GM21717 (cell line): ENCODE measurements at regions not wholly inside any gene's neighbourhood (a gene's known extent, or its start where the extent isn't known, plus 50 kb on each side); places are given as distances from the start of the nearest gene placed in this dataset.
"Not testable (repeated sequence)": the region's sequence is repeated elsewhere in the genome, so short reads cannot be mapped to it uniquely, and the experiment has no call there.

Experiments used
- ATAC-seq: cut with Tn5 transposase; IDR thresholded peaks from one replicate; pipeline ENCODE4 v1.9.1; 2021; ENCODE audit warnings: mild to moderate bottlenecking, moderate library complexity; ENCODE audit not compliant: unreplicated experiment

DNA sequence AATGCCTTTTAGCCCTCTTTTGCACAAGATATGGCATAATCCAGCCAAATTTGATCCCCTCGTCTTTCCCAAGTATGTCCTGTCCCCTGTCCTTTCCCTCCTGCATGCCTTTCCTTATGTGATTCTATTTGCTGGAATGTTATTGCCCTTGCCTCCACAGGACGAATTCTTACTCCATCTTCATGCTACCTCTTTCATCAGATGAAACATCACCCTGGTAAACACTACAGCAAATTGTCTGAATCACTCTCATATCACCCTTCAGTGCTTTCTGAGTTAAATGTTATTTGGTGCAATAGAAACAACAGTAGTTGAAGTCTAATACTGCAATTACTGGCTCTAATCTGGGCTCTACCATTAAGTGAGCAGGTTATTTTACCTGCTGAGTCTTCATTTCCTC lies 52.2 kb upstream of the FAT1 start:
- ATAC-seq = no peak

DNA sequence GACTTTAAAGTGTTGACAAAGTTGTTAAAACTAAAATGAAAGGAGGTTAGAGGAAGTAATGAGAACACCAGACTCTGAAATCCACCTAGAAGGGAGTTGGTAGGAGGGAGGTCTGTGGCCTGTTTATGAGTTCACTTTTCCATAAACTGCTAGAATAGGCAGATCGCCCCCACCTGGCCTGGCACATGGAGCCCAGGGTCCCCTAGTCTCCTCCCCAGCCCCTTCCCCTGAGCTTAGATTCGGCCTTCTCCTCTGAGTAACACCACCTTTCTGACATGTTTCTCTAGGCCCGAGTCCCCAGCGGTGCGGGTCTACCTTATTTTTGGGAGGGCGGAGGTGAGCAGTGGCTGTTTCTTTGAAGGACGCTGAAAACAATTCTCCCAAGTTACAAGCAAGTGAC lies 54.5 kb upstream of the FAT1 start:
- ATAC-seq = no peak

DNA sequence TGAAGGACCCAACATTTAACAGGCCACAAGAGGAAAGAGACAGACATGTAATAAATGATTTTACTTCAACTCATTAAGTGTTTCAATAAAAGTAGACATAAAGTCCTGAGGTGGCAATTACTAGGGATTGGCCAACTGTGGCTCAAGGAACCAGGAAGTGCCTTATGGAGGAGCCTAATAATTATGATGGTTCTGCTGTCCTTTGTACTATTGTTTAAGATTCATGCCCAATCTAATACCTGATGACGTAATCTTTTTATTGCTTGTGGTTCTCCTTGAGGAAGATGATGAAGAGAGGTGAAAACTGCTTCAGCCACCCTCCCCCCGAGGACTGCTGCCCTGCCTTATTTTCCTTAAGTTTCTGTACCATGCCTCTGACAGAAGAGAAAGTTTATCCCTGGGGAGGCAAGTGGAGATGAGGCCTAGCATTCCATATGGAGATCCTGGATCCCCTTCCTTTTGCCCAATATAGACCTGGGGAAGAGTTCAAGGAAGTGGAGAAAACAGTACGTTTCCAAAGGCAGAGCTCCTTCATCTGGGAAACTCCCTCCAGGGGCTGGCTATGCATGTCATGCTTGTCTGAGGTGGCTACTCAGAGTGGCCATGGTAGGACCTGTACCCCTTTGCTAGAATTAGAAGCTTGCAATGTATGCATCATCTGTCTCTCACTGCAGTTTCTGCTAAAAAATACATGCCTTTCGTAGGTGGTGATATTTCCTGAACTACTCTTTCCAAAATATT lies 56.8 kb upstream of the FAT1 start:
- ATAC-seq = no peak

DNA sequence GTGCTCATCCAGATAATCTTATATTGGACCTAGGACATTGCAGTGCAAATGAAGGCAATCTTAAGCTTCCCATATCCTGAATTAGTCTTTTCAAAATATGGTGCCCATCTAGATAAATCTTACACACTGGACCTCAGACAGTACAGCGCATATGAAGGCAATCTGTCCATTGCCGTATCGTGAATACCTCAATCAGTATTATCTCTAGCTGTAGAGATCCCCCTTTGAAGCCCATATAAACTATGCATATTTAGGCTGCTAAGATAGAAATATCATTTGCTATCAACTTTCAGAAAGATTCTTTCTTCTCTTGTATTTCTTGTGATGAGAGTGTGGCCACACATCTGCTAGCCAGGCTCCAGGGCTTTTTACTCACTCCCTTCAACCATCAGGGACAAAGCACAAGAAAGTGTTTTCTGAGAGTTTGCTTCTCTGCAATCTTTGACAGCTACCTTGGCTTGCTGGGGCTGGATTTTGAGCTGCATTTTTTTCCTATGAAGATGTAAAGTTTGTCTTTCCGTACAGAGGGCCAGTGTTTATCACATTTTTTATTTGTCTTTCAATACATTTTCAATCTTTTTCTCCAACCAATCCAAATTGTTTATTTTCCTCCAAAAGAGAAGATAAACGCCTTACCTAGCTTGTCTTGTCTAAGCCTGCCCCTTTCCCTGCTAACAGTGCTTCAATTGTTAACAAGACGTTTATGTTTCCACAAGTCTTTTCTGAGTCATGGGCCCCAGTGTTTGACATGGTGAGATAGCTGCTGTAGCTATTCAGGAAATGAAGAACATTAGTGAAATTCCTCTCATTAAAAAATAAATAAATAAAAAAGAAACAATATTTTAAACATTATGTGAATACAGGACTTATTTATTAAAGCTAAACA lies 57.6 kb upstream of the FAT1 start:
- ATAC-seq = no peak

DNA sequence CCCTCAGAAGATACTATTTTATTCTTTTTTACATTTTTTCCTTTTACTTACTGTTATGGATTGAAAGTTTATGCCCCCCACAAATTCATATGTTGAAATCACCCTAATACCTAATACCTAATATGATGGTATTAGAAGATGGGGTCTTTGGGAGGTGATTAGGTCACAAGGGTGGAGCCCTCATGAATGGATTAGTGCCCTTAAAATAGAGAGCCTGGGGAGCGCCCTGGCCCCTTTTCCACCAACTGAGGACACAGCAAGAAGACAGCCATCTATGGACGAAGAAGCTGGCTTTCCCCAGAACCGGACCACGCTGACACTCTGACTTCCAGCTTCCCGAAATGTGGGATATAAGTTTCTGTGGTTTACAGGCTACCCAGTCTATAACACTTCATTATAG lies 58.6 kb upstream of the FAT1 start:
- no peak for ATAC-seq

DNA sequence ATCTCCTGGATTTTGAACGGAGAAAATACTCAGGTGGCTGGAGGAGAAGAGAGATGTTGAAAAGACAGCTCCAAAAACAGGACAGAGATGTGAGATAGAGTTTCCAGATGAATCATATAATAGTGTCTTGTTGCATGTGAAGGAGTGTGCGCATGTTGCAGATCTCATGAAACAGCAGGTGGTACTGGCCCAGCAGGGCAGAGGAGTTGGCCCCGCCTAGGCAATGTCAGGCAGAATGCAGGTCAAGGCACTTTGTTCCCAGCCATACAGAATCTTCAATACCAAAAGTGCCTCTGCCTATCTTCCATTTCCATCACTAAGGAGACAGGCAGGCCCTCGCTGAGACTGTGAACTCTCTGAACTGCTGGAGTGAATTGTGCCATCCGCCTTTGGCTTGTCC lies 63.9 kb upstream of the FAT1 start:
- no peak for ATAC-seq

DNA sequence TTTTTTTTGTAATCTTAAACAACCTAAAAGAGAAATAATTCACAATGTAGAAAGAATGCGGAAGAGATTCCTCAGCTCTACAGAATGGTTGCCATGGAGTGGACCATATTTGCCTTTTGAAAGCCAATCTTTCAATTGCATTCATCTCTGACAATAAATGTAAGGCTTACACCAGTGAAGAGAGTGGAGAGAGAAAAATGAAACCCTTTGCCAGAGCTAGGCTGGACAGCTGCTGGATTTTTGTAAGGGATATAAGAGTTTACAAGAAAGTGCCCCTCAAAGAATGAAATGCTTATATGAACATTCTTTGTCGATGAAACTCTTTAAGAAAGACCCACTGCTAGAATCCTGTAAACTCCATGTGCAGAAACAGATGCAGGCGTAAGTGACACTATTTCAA lies 66.0 kb upstream of the FAT1 start:
- no peak for ATAC-seq

DNA sequence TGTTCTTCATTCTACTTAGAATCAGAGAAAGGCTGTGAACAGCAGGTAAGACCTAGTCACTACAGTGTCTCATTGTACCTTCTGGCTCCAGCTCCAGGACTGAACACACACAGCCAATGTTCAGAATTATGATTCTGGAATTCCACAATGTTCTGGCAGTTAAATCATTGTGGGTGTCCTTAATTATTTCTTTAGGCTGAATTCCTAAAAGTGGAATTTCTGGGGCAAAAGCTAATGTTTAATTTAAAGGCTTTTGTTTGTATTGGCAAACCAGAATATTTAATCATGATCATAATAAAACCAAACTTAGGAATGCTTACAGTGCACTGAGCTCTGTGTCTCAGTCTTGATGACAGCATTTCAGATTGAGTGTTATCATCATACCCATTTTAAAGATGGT lies 67.0 kb upstream of the FAT1 start:
- ATAC-seq = no peak

DNA sequence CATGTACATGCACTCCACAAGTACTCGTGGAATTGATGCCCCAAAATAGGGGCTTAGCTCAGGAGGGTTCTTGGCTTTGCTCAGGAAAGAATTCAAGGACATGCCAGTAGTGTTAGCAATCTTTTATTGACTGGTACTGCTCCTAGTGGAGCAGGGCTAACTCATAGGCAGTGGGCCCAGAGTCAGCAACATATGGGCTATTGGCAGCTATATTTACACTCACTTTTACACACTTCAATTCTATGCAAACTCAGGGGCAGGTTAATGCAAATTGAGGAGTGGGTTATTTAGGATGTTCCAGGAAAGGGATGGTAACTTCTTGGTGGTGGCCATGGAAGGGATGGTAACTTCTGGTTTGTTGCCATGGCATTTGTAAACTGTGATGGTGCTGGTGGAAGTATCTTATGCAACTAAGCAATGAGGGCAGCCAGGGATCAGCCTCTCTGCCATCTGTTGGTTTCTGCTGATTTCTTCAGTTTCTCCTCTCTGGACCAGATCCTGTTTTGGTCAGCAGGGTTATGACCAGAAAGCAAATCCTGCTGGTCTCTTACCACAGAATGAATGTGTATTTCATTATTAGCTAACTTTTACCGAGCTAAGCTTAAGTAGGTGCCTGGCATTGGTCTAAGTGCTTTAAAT lies 69.2 kb upstream of the FAT1 start:
- ATAC-seq = no peak

DNA sequence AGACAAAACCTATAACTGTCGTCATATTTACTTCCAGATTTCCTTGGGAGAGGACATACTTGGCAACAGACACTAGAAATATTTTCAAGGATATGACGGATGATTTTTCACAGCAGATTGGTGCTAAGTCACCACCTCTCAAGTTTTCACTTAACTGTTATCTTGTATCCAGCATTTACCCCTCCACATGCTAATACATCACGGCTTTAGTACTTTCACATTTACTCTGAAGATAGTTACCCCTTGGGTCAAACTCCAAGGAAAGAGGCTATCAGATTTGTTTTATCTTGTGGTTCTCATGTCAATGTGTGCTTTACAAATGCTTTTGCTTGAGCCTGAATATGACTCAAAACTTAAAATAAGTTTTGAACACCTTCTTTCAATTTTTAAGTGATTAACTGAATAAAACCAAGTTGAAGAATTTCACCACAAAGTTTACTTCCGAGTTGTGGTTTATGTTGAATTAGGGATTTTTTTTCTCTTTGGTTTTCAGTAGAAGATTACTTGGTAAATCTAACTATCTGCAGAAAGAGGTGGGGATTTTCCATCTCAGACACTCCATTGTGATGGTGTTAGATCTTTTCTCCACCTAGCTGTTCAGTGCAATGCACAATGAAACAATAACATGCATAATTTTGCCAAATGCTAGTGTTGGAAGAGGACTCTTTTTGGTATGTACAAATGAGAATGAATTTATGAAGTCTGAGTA lies 75.4 kb upstream of the FAT1 start:
- ATAC-seq = no peak

DNA sequence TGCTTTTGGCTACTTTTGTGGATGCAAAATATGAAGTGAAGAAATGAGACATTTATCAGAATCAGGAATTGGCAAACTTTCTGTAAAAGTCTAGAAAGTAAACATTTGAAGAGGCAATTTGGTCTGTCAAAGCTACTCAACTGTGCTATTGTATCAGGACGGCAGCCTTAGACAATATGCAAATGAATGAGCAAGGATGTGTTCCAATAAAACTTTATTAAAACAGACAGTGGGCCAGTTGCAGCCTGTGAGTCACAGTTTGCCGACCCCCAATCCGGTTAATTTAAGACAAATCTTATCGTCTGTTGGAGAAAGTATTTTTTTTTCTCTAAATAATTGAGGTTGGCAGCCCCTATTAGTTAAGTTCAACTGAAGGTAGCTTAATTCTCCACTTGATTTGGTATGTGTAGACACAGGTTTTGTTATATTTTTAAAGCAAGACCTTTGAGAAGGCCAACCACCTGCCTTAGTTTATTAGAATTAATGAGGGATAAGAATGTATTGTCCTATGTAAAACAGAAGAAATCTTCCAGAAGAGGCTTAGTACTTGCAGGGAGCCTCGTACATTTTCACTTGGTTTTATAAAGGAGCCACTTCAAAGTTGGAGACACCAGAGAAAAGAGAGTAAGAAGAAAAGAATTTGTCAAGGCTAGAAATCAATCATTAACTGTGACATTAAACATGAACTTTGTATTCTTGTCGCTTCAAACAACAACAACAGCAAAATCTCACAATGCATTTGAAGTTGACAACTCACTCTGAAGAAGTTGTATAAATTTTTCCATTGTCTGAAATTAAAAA lies 81.6 kb upstream of the FAT1 start:
- no peak for ATAC-seq

DNA sequence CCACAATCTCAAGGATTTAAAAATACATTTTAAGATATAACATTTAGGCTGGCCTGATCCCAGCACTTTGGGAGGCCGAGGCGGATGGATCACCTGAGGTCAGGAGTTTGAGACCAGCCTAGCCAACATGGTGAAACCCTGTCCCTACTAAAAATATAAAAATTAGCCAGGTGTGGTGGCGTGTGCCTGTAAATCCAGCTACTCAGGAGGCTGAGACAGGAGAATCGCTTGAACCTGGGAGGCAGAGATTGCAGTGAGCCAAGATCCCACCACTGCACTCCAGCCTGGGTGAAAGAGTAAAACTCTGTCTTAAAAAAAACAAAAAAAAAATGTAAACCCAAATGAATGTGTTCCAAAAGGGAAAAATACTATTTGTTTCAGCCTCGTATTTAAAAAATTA lies 82.3 kb upstream of the FAT1 start:
- not testable (repeated sequence) for ATAC-seq

DNA sequence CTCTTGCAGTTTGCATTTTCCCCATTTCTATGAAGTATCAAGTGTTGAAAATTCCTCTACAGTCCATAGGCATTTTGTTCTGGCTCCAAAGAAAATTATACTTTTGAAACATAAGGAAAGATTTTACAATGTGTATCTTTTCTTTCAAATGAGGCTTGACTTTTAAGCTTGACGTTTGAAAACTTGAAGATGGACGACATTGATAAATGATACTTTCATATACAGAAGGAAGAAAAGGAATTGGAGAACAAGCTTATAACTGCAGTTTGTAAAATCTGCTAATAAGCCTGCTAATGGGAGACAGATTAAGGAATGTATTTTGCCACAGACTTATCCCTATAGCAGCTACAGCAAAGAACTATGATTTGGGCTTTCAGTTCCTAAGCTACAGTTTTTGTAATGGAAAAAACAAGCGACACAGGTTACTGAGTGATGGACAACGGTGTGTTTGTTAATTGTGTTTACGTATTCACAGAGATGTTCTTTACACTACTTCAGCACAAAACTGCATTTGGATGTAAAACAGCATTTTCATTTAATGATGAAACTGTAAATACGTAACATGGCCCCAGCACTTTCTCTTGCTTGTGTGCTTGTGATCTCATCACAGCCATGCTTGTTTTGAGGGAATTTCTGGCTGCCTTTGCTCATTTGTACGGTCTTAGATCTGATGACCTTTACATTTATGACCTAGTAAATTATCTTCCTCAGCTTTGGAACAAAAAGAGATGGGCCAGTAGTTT lies 83.2 kb upstream of the FAT1 start:
- no peak for ATAC-seq

DNA sequence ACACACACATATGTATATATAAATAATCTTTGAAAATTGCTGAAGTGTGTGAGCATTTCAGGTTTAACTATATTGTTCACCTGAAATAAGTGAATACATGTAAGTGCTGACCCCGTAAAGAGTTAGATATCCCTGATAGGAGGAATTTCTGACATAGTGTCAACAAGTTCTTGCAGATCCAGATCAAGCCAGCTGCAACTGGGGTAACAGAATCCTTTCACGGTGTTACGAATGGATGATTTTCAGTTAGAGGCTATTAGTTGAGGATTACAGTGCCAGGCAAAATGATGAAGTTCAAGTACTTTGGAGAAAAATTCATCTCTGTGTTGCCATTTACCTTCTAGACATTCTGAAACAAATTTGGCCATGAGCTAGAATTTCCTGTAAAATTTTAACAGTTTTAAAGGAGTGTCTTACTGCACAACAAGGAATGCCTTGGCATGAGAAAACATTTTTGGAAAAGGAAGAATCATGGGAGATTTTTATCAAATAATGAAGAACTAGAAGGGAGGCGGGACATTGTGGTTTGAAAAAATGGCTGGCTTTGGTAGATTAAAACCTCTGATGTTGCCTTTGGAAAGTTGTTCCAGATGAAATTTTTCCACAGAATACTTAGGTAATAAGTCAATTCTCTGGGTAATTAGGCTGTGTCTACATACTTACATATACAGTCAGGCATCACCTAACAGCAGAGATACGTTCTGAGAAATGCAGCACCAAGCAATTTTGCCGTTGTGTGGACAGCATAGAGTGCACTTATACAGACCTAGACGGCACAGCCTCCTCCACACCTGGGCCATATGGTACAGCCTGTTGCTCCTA lies 84.4 kb upstream of the FAT1 start:
- no peak for ATAC-seq

DNA sequence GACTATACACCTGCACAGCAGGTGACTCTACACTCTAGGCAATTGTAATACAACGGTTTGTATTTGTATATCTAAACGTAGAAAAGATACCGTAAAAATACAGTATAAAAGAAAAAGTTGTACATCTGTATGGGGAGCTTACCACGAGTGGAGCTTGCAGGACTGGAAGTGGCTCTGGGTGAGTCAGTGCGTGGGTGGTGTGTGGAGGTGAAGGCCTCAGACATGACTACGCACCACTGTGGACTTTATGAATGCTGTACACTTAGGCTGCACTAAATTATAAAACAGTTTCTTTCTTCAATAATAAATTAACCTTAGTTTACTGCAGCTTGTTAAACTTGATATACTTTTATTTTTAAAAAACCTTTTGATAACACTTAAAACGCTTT lies 85.0 kb upstream of the FAT1 start:
- no peak for ATAC-seq

DNA sequence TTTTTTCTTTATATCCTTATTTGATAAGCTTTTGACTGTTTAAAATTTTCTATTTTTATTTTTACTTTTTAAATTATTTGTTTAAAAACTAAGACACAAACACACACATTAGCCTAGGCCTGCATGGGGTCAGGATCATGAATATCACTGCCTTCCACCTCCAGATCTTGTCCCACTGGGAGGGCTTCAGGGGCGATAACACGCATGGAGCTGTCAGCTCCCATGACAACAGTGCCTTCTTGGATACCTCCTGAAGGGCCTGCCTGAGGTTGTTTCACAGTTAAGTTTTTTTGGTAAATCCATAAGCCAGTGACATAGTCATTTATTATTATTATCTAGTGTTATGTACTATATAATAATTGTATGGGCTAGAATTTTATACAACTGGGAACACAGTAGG lies 85.4 kb upstream of the FAT1 start:
- no peak for ATAC-seq

DNA sequence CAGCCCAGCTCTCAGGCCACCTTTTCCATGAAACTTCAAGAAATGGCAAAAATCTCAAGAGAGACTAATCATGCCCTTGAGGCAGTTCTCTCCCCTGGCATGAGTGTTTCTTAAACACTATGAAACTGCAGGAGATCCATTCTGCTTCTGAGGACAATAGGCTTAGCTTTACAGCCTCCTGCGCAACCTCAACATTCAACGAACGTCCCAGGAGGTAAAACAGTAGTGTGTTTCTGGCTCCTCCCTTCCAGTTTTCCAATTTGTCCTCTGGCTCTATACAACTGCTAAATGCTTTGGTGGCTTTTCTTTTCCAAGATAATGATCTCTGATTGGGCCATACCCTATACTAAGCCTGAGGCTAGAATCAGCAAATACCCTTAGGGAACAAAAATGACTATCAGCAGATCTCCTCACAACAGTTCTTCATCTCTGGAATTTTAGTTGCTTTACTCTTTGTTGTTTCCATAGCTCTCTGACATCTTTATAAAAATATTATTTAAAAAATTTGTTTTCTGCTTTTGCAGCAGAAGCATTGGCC lies 87.0 kb upstream of the FAT1 start:
- ATAC-seq = no peak

DNA sequence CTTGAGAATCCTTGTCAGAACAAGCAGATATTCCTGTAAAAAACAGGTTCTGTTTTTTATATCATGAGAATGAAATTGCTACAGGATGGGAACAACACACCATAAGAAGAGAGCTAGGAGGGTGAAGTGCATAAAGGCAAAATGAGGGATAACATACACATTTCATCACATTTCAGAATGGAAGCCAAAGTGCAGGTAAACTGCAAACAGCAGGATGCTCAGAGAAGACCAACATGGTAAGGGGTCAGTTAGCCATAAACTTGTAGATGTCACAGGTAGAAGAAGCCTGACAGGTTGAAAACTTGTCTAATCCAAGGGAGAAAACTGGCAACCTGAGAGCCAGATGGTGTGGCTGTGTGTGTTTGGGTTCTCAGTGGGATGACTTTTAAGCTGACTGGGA lies 88.9 kb upstream of the FAT1 start:
- no peak for ATAC-seq
